GM06990 (cell line): ENCODE measurements at regions not wholly inside any gene's neighbourhood (a gene's known extent, or its start where the extent isn't known, plus 50 kb on each side); places are given as distances from the start of the nearest gene placed in this dataset.

Experiments used
- DNase-seq: peaks from one replicate; pipeline ENCODE4 v3.0.0-alpha.2; 2011; ENCODE audit not compliant: insufficient read length; ENCODE audit errors: extremely low read depth
- H3K27me3 ChIP-seq: replicated peaks from 2 replicates; pipeline ENCODE4 v1.6.0; 2011; ENCODE audit warnings: low read length; ENCODE audit not compliant: control insufficient read depth, insufficient read depth
- H3K36me3 ChIP-seq: 2 replicates; pipeline ENCODE4 v1.5.1; 2011; ENCODE audit warnings: low read length; ENCODE audit not compliant: control insufficient read depth, insufficient read depth
- H3K4me3 ChIP-seq: replicated peaks from 2 replicates; pipeline ENCODE4 v1.5.1; 2011; ENCODE audit warnings: low read depth, mild to moderate bottlenecking, control low read depth, low read length
- CTCF ChIP-seq: IDR thresholded peaks from 2 replicates; pipeline ENCODE4 v1.5.1; 2011; ENCODE audit warnings: low read length, control low read depth, mild to moderate bottlenecking, inconsistent platforms; ENCODE audit not compliant: insufficient read depth, poor library complexity, severe bottlenecking

DNA sequence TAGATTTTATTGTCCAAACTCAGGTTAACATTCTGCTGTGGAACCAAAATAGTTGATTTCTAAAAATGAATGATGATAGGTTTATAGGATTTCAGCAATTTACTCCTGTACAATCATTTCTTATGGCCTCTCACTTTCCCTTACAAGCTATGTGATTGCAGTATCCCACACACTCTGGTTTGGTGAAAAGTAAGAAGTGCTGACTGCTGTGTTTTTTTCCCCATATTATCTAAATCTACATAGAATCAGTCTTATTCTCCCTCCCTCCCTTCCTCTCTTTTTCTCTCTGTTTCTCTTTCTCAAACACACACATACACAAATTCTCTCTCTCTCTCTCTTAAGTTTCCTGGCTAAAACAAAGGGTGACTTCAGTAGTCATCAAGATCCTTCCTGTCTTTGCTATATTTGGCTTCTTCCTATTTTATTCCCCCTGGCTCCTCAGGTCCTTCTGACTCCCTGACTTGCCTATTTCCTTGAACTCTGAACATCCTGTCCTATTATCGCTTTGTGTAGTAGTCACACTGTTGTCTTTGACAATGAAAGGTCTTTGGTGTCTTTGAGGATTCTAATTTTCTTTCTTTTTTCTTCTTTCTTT, 55.9 kb upstream of the HAPLN1 start:
- Histone ChIP-seq H3K4me3 (no peak overlapping the region), H3K27me3 (no peaks in the 10 kb centered on the region), H3K36me3 (no peaks in the 10 kb centered on the region)
- DNase-seq: no peak
- TF ChIP-seq CTCF: no peak
